ENCODE measurements at regions not wholly inside any gene's neighbourhood (a gene's known extent, or its start where the extent isn't known, plus 50 kb on each side); places are given as distances from the start of the nearest gene placed in this dataset.

DNA sequence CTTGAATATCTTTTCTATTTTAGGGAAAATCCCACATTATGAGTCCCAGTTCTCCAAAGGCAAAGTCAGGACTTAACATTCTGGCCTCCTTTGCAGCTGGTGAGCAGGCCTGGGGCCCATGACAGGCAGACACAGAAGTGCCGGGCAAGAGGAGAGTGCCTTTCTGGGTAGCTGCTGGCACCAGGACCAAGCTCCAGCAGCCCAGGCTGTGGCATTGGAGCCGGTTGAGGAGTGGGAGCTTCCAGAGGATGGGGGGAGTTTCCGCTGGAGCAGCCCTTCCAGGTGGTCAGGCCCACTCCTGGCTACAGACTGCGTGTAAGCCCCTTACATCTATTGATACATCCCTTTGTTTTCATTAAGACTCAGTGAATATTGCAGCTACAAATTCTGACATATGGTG is 123.9 kb downstream of the URB2 start:
- intact Hi-C loops (cut with DNase I): no loop called here
- Histone ChIP-seq H3K4me3 (ENCODE audit: low read length in 3 of 3) (no peak overlapping the region), H3K4me1 (ENCODE audit: control insufficient read depth in 2 of 3, insufficient read depth in 2 of 3, low read depth in 1 of 3, low read length in 3 of 3) (no peaks in the 10 kb centered on the region), H3K9me3 (ENCODE audit: control insufficient read depth in 2 of 3, insufficient read depth in 1 of 3, low read length in 3 of 3) (no peaks in the 10 kb centered on the region), H3K36me3 (ENCODE audit: control insufficient read depth in 2 of 3, insufficient read depth in 3 of 3, low read length in 3 of 3) (no peaks in the 10 kb centered on the region), H3K27me3 (ENCODE audit: control insufficient read depth, insufficient read depth, low read length) (no peaks in the 10 kb centered on the region), H3K27ac (ENCODE audit: low read depth in 2 of 2, low read length in 2 of 2) (no peak overlapping the region), H3K9ac (ENCODE audit: low read length in 3 of 3) (no peak overlapping the region)
- FAIRE-seq: no peak
- peak in 1 of 5 donors; percentile 74 for DNase-seq
- TF ChIP-seq, protein P1, sequence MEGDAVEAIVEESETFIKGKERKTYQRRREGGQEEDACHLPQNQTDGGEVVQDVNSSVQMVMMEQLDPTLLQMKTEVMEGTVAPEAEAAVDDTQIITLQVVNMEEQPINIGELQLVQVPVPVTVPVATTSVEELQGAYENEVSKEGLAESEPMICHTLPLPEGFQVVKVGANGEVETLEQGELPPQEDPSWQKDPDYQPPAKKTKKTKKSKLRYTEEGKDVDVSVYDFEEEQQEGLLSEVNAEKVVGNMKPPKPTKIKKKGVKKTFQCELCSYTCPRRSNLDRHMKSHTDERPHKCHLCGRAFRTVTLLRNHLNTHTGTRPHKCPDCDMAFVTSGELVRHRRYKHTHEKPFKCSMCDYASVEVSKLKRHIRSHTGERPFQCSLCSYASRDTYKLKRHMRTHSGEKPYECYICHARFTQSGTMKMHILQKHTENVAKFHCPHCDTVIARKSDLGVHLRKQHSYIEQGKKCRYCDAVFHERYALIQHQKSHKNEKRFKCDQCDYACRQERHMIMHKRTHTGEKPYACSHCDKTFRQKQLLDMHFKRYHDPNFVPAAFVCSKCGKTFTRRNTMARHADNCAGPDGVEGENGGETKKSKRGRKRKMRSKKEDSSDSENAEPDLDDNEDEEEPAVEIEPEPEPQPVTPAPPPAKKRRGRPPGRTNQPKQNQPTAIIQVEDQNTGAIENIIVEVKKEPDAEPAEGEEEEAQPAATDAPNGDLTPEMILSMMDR (IDR thresholded peaks at IDR 0.05; ENCODE audit: borderline replicate concordance, extremely low read depth, insufficient read depth): no peak

DNA sequence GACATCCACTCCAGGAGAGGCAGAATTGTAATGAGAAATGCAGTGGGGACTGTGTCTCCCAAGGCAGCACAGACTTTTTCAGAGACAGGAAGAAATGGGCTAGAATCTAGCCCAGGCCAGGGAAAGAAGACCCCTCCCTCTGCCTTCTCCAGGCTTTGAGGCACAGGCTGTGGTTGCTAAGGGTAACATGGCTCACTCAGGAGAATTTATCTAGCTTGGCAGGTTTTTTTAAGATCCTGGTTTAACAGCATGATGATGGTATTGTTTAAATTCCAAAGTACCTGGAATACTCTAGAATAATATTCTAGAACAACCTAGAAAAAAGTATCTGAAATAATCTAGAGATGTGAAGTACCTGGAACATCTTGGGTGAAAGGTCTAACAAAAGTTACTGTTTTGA is 125.6 kb downstream of the URB2 start:
- no peak overlapping the region for H3K4me3 ChIP-seq (ENCODE audit: low read length in 3 of 3)
- H3K9ac ChIP-seq (ENCODE audit: low read length in 3 of 3): no peak overlapping the region
- DNase-seq: peak in 2 of 5 donors; percentile 5 to 9
- H3K36me3 ChIP-seq (ENCODE audit: control insufficient read depth in 2 of 3, insufficient read depth in 3 of 3, low read length in 3 of 3): no peaks in the 10 kb centered on the region
- intact Hi-C loops (cut with DNase I): no loop called here
- H3K9me3 ChIP-seq (ENCODE audit: control insufficient read depth in 2 of 3, insufficient read depth in 1 of 3, low read length in 3 of 3): no peaks in the 10 kb centered on the region
- TF ChIP-seq, protein P1 (IDR thresholded peaks at IDR 0.05; ENCODE audit: borderline replicate concordance, extremely low read depth, insufficient read depth): no peak
- no peak overlapping the region for H3K27ac ChIP-seq (ENCODE audit: low read depth in 2 of 2, low read length in 2 of 2)
- FAIRE-seq: no peak
- H3K4me1 ChIP-seq (ENCODE audit: control insufficient read depth in 2 of 3, insufficient read depth in 2 of 3, low read depth in 1 of 3, low read length in 3 of 3): no peaks in the 10 kb centered on the region
- H3K27me3 ChIP-seq (ENCODE audit: control insufficient read depth, insufficient read depth, low read length): no peaks in the 10 kb centered on the region

DNA sequence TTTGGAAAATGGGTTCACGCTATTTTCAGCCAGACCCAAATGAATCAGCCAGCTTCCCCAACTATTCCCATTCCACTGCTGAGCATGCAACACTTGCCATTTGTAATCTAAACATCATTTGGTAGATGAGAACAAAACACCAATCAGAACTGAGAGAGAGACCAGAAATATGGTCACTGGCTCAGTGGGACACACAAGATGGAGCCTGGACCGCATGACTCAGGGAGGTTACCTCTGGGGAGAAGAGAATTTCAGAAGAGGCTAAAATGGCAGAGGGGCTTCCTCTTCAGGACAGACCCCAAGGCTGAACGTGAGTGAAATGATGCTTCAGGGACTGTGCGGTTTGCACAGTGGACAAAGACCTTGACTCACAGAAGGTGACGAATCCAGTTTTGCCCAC is 126.6 kb downstream of the URB2 start:
- TF ChIP-seq, protein P1 (IDR thresholded peaks at IDR 0.05; ENCODE audit: borderline replicate concordance, extremely low read depth, insufficient read depth): no peak

More for the DNA sequence above, 126.6 kb downstream of the URB2 start:
- H3K4me3 ChIP-seq (ENCODE audit: low read length in 3 of 3): no peak overlapping the region
- H3K27ac ChIP-seq (ENCODE audit: low read depth in 2 of 2, low read length in 2 of 2): no peak overlapping the region
- DNase-seq: no peak
- intact Hi-C loops (cut with DNase I): no loop called here
- no peaks in the 10 kb centered on the region for H3K9me3 ChIP-seq (ENCODE audit: control insufficient read depth in 2 of 3, insufficient read depth in 1 of 3, low read length in 3 of 3)
- no peaks in the 10 kb centered on the region for H3K27me3 ChIP-seq (ENCODE audit: control insufficient read depth, insufficient read depth, low read length)
- FAIRE-seq: no peak
- H3K9ac ChIP-seq (ENCODE audit: low read length in 3 of 3): no peak overlapping the region
- H3K36me3 ChIP-seq (ENCODE audit: control insufficient read depth in 2 of 3, insufficient read depth in 3 of 3, low read length in 3 of 3): no peaks in the 10 kb centered on the region
- no peaks in the 10 kb centered on the region for H3K4me1 ChIP-seq (ENCODE audit: control insufficient read depth in 2 of 3, insufficient read depth in 2 of 3, low read depth in 1 of 3, low read length in 3 of 3)
